ENCODE measurements at regions not wholly inside any gene's neighbourhood (a gene's known extent, or its start where the extent isn't known, plus 50 kb on each side); places are given as distances from the start of the nearest gene placed in this dataset.

DNA sequence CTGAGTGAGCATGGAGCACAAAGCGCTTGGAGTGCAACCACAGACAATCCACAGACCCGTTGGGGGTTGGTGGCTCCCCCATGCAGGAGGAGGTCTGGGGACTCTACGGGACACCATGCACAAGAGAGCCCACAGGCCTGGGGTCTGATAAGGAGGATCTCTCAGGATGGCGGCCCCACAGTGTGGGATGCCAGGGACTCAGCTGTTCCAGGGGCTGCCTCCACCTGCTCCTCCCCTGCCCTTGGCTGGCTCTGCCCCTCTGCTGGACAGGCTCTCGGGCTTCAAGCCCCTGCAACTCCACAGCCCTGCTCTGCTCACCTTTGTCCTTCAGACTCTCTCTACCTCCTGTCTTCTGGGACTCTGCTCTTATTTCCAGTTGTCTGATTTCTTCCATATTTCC lies 184.5 kb upstream of the CHRNA7 start:
- no peak overlapping the region for H3K4me3 ChIP-seq (ENCODE audit: control insufficient read depth in 1 of 7, extremely low read depth in 1 of 7, insufficient read depth in 4 of 7, low read depth in 2 of 7, low read length in 6 of 7)
- H3K36me3 ChIP-seq (ENCODE audit: control insufficient read depth in 4 of 4, insufficient read depth in 4 of 4, low read length in 3 of 4): no peaks in the 10 kb centered on the region
- DNase-seq: no peak
- ChIA-PET POLR2A (no interaction called here), CTCF (no interaction called here)
- H3K4me1 ChIP-seq (ENCODE audit: control extremely low read depth in 1 of 4, control insufficient read depth in 4 of 4, insufficient read depth in 4 of 4, low read length in 3 of 4): no peaks in the 10 kb centered on the region
- H3K27ac ChIP-seq (ENCODE audit: insufficient read depth in 1 of 2, low read depth in 1 of 2, low read length in 2 of 2, poor library complexity in 1 of 2, severe bottlenecking in 2 of 2): no peak overlapping the region
- no peaks in the 10 kb centered on the region for H3K27me3 ChIP-seq (replicated peaks in 2 of 5; ENCODE audit: control insufficient read depth in 4 of 5, insufficient read depth in 5 of 5, low read length in 4 of 5)
- peaks cover 0 to 6% (median 4%) of the 10 kb centered on the region in 5 experiments for H3K9me3 ChIP-seq (ENCODE audit: control extremely low read depth in 1 of 5, control insufficient read depth in 4 of 5, insufficient read depth in 2 of 5, low read depth in 1 of 5, low read length in 4 of 5)
- 98% methylated on average over 5 of the region's 5 CpGs for WGBS (ENCODE audit: insufficient coverage)

DNA sequence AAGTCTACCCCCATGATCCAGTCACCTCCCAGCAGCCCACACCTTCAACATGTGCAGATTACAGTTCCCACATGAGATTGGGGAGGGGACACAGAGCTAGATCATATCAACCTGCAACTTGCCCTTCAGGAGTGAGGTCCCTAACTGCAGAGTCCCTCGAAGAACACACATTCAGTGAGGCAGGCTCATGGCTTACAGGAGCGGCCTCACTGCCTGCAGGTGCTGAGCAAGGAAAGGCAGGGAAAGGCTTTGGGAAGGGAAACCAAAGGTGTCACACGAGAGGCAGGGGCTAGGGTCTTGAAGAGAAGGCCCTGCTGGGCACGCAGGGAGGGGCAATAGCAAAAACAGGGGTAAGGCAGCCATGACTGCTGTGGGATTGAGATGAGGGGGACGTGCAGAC lies 182.4 kb upstream of the CHRNA7 start:
- no peaks in the 10 kb centered on the region for H3K36me3 ChIP-seq (ENCODE audit: control insufficient read depth in 4 of 4, insufficient read depth in 4 of 4, low read length in 3 of 4)
- H3K4me3 ChIP-seq (ENCODE audit: control insufficient read depth in 1 of 7, extremely low read depth in 1 of 7, insufficient read depth in 4 of 7, low read depth in 2 of 7, low read length in 6 of 7): no peak overlapping the region
- peaks cover 0 to 11% (median 5%) of the 10 kb centered on the region in 5 experiments for H3K9me3 ChIP-seq (ENCODE audit: control extremely low read depth in 1 of 5, control insufficient read depth in 4 of 5, insufficient read depth in 2 of 5, low read depth in 1 of 5, low read length in 4 of 5)
- H3K27ac ChIP-seq (ENCODE audit: insufficient read depth in 1 of 2, low read depth in 1 of 2, low read length in 2 of 2, poor library complexity in 1 of 2, severe bottlenecking in 2 of 2): no peak overlapping the region
- ChIA-PET CTCF (no interaction called here), POLR2A (no interaction called here)
- no peak for DNase-seq
- no peaks in the 10 kb centered on the region for H3K4me1 ChIP-seq (ENCODE audit: control extremely low read depth in 1 of 4, control insufficient read depth in 4 of 4, insufficient read depth in 4 of 4, low read length in 3 of 4)
- 94% methylated on average over 4 of the region's 5 CpGs for whole genome bisulfite sequencing (ENCODE audit: insufficient coverage)
- no peaks in the 10 kb centered on the region for H3K27me3 ChIP-seq (replicated peaks in 2 of 5; ENCODE audit: control insufficient read depth in 4 of 5, insufficient read depth in 5 of 5, low read length in 4 of 5)

DNA sequence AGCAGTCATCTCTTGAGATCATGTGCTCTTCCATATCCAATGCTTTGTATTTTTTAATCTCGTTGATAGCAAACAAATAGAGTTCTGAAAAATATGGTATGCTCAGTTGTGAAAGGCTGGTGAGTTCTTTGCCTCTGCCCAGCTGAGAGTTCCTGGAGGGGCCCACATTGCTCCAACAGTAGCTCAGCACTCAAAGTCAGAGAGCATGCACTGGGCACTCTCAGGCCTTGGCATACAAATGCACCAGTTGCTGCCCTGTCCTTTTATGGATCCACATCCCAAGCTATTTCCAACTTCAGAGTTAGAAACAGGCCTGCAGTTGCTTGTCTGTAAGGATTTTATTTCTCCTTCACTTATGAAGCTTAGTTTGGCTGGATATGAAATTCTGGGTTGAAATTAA lies 181.7 kb upstream of the CHRNA7 start:
- no peaks in the 10 kb centered on the region for H3K4me1 ChIP-seq (ENCODE audit: control extremely low read depth in 1 of 4, control insufficient read depth in 4 of 4, insufficient read depth in 4 of 4, low read length in 3 of 4)
- H3K4me3 ChIP-seq (ENCODE audit: control insufficient read depth in 1 of 7, extremely low read depth in 1 of 7, insufficient read depth in 4 of 7, low read depth in 2 of 7, low read length in 6 of 7): no peak overlapping the region
- no peaks in the 10 kb centered on the region for H3K36me3 ChIP-seq (ENCODE audit: control insufficient read depth in 4 of 4, insufficient read depth in 4 of 4, low read length in 3 of 4)
- no peaks in the 10 kb centered on the region for H3K27me3 ChIP-seq (replicated peaks in 2 of 5; ENCODE audit: control insufficient read depth in 4 of 5, insufficient read depth in 5 of 5, low read length in 4 of 5)
- DNase-seq: no peak
- ChIA-PET POLR2A (no interaction called here), CTCF (no interaction called here)
- H3K9me3 ChIP-seq (ENCODE audit: control extremely low read depth in 1 of 5, control insufficient read depth in 4 of 5, insufficient read depth in 2 of 5, low read depth in 1 of 5, low read length in 4 of 5): peaks cover 0 to 11% (median 5%) of the 10 kb centered on the region in 5 experiments
- no CpG with 5 or more reads among the region's 1 CpG for WGBS (ENCODE audit: insufficient coverage)
- H3K27ac ChIP-seq (ENCODE audit: insufficient read depth in 1 of 2, low read depth in 1 of 2, low read length in 2 of 2, poor library complexity in 1 of 2, severe bottlenecking in 2 of 2): no peak overlapping the region

DNA sequence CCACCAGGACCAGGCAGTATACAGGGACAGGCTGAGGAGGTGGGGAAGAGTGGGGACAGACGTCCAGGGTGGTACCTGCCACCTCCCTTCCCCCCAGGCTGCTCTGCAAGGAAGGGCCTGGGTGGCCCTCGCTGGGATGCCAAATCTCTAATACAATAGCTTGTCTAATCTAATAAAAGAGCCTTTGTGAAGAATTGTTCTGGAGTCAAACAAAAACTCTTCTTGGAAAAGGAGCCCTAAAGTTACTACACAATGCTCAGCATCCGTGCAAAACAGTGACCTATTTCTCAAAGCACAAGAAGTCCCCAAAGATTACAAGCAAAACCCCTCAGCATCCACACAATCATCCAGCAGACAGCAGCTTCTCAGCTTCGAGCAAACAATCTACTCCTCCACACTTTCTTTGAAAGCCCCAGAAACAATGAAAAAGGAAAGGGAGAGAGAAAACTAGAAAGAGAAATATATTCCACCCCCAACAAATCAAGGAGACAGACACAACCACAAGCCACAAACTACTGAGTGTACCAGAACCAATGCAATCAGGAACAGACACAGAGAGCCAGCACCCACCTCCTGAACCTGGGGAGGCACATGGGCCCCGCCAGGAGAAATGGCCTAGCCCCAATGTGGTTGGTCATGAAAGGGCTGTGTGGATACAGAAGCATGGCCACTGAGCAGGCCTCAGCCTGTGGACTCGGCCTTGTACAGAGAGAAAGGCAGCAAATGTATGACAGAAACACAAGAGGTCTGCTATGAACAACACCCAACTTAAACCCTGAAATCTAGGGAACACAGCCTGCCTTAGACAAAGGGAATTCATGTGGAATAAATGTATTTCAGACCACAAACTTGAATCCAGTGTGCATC lies 177.1 kb upstream of the CHRNA7 start:
- H3K4me1 ChIP-seq (ENCODE audit: control extremely low read depth in 1 of 4, control insufficient read depth in 4 of 4, insufficient read depth in 4 of 4, low read length in 3 of 4): no peaks in the 10 kb centered on the region
- peaks cover 0 to 12% (median 5%) of the 10 kb centered on the region in 5 experiments for H3K9me3 ChIP-seq (ENCODE audit: control extremely low read depth in 1 of 5, control insufficient read depth in 4 of 5, insufficient read depth in 2 of 5, low read depth in 1 of 5, low read length in 4 of 5)
- WGBS (ENCODE audit: insufficient coverage): 61% methylated on average over 3 of the region's 6 CpGs
- H3K27ac ChIP-seq (ENCODE audit: insufficient read depth in 1 of 2, low read depth in 1 of 2, low read length in 2 of 2, poor library complexity in 1 of 2, severe bottlenecking in 2 of 2): no peak overlapping the region
- H3K4me3 ChIP-seq (ENCODE audit: control insufficient read depth in 1 of 7, extremely low read depth in 1 of 7, insufficient read depth in 4 of 7, low read depth in 2 of 7, low read length in 6 of 7): no peak overlapping the region
- H3K27me3 ChIP-seq (replicated peaks in 2 of 5; ENCODE audit: control insufficient read depth in 4 of 5, insufficient read depth in 5 of 5, low read length in 4 of 5): no peaks in the 10 kb centered on the region
- ChIA-PET POLR2A (no interaction called here), CTCF (no interaction called here)
- H3K36me3 ChIP-seq (ENCODE audit: control insufficient read depth in 4 of 4, insufficient read depth in 4 of 4, low read length in 3 of 4): no peaks in the 10 kb centered on the region
- no peak for DNase-seq

DNA sequence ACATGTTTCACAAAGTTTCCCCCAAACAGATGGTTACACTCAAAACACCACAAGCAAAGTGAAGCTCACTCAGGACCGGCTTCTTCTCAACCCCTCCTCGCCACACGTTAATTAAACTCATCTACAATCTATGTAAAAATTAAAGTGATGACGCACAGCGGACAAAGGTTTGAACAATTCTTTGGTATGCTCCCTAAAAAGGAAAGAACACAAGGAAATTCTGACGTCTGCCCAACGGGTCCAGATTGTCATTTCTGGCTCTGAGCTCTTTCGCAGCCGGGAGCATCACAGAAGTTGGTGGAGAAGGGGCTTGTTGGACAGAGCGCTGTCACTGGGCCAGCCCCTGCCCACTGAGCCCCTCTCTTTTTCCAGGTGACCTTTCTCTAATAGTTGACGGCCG lies 173.7 kb upstream of the CHRNA7 start:
- 95% methylated on average over 12 of the region's 12 CpGs for WGBS (ENCODE audit: insufficient coverage)
- ChIA-PET CTCF (interaction anchor here (0.9 to 1.9 kb wide), 2 partner anchors 10 to 12 kb away, joined by 3 to 4 read pairs; no protein-coding TSS in a partner anchor), POLR2A (no interaction called here)
- no peak for DNase-seq
- Histone ChIP-seq H3K4me1 (ENCODE audit: control extremely low read depth in 1 of 4, control insufficient read depth in 4 of 4, insufficient read depth in 4 of 4, low read length in 3 of 4) (no peaks in the 10 kb centered on the region), H3K36me3 (ENCODE audit: control insufficient read depth in 4 of 4, insufficient read depth in 4 of 4, low read length in 3 of 4) (no peaks in the 10 kb centered on the region), H3K27ac (ENCODE audit: insufficient read depth in 1 of 2, low read depth in 1 of 2, low read length in 2 of 2, poor library complexity in 1 of 2, severe bottlenecking in 2 of 2) (no peak overlapping the region), H3K27me3 (replicated peaks in 2 of 5; ENCODE audit: control insufficient read depth in 4 of 5, insufficient read depth in 5 of 5, low read length in 4 of 5) (no peaks in the 10 kb centered on the region), H3K9me3 (ENCODE audit: control extremely low read depth in 1 of 5, control insufficient read depth in 4 of 5, insufficient read depth in 2 of 5, low read depth in 1 of 5, low read length in 4 of 5) (peaks cover 0 to 5% (median 0%) of the 10 kb centered on the region in 5 experiments), H3K4me3 (ENCODE audit: control insufficient read depth in 1 of 7, extremely low read depth in 1 of 7, insufficient read depth in 4 of 7, low read depth in 2 of 7, low read length in 6 of 7) (no peak overlapping the region)

DNA sequence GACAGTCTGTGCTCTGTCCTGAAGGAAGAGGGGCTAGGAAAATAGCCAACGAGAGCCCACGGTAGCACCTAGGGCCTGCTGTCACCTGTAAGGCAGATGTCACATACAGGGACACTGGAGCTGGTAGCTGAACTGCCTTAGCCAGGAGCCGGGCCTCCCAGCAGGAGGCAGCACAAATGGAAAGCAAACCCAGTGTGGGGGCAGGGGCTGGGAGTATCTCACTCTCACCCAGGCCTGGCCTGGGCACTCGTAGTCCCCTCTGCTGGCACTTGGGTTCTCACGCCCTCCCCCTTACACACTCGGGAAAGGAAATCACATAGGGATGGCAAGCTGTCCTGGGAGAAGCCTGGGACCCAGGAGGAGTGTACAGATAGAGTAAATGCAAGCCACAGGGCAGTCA lies 173.1 kb upstream of the CHRNA7 start:
- no peak for DNase-seq
- Histone ChIP-seq H3K36me3 (ENCODE audit: control insufficient read depth in 4 of 4, insufficient read depth in 4 of 4, low read length in 3 of 4) (no peaks in the 10 kb centered on the region), H3K27me3 (replicated peaks in 2 of 5; ENCODE audit: control insufficient read depth in 4 of 5, insufficient read depth in 5 of 5, low read length in 4 of 5) (no peaks in the 10 kb centered on the region), H3K27ac (ENCODE audit: insufficient read depth in 1 of 2, low read depth in 1 of 2, low read length in 2 of 2, poor library complexity in 1 of 2, severe bottlenecking in 2 of 2) (no peak overlapping the region), H3K4me3 (ENCODE audit: control insufficient read depth in 1 of 7, extremely low read depth in 1 of 7, insufficient read depth in 4 of 7, low read depth in 2 of 7, low read length in 6 of 7) (no peak overlapping the region), H3K4me1 (ENCODE audit: control extremely low read depth in 1 of 4, control insufficient read depth in 4 of 4, insufficient read depth in 4 of 4, low read length in 3 of 4) (no peaks in the 10 kb centered on the region), H3K9me3 (ENCODE audit: control extremely low read depth in 1 of 5, control insufficient read depth in 4 of 5, insufficient read depth in 2 of 5, low read depth in 1 of 5, low read length in 4 of 5) (peaks cover 0 to 3% (median 0%) of the 10 kb centered on the region in 5 experiments)
- 54% methylated on average over 6 of the region's 6 CpGs for WGBS (ENCODE audit: insufficient coverage)
- CTCF ChIA-PET: interaction anchor here (1.9 kb wide), 1 partner anchor 11 kb away, joined by 4 read pairs; no protein-coding TSS in a partner anchor
- POLR2A ChIA-PET: no interaction called here

DNA sequence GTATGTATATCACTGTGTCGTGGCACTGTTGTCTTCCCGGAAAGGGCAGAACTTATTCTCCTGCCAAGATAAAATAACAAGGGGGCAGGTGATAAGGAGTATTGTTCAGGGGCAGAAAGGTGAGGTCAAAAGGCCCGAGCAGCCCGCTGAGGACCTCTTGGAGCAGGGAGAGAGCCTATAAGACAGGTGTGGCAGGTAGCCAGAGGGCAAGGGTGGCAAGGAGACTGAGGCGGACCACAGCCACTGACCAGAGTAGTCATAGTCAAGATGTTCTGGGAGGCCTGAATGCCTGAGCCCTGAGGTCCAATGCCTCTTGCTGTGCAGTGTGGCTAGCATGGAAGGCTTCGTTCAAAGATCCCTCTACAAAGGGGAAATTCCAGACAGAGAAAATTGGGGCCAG lies 172.3 kb upstream of the CHRNA7 start:
- Histone ChIP-seq H3K4me1 (ENCODE audit: control extremely low read depth in 1 of 4, control insufficient read depth in 4 of 4, insufficient read depth in 4 of 4, low read length in 3 of 4) (no peaks in the 10 kb centered on the region), H3K36me3 (ENCODE audit: control insufficient read depth in 4 of 4, insufficient read depth in 4 of 4, low read length in 3 of 4) (no peaks in the 10 kb centered on the region), H3K27ac (ENCODE audit: insufficient read depth in 1 of 2, low read depth in 1 of 2, low read length in 2 of 2, poor library complexity in 1 of 2, severe bottlenecking in 2 of 2) (no peak overlapping the region), H3K27me3 (replicated peaks in 2 of 5; ENCODE audit: control insufficient read depth in 4 of 5, insufficient read depth in 5 of 5, low read length in 4 of 5) (no peaks in the 10 kb centered on the region), H3K9me3 (ENCODE audit: control extremely low read depth in 1 of 5, control insufficient read depth in 4 of 5, insufficient read depth in 2 of 5, low read depth in 1 of 5, low read length in 4 of 5) (peaks cover 0 to 3% (median 1%) of the 10 kb centered on the region in 5 experiments), H3K4me3 (ENCODE audit: control insufficient read depth in 1 of 7, extremely low read depth in 1 of 7, insufficient read depth in 4 of 7, low read depth in 2 of 7, low read length in 6 of 7) (no peak overlapping the region)
- DNase-seq: no peak
- WGBS (ENCODE audit: insufficient coverage): 92% methylated on average over 5 of the region's 6 CpGs
- ChIA-PET CTCF (interaction anchor here (1.9 kb wide), 1 partner anchor 10 kb away, joined by 4 read pairs; no protein-coding TSS in a partner anchor), POLR2A (no interaction called here)
